ENCODE measurements at regions not wholly inside any gene's neighbourhood (a gene's known extent, or its start where the extent isn't known, plus 50 kb on each side); places are given as distances from the start of the nearest gene placed in this dataset.

- TF ChIP-seq SUZ12 (IDR thresholded peaks at IDR 0.05; ENCODE audit: extremely low read depth, insufficient read depth, insufficient read length) (no peak), YY1 (IDR thresholded peaks at IDR 0.05; ENCODE audit: insufficient read depth, insufficient read length) (no peak), ZNF274 (IDR thresholded peaks at IDR 0.05; ENCODE audit: low read depth, low read length) (no peak)
Observed at GRCh38 chr10:78961760-78962159, 107.0 kb upstream of the ZMIZ1 start.
